ENCODE measurements at regions not wholly inside any gene's neighbourhood (a gene's known extent, or its start where the extent isn't known, plus 50 kb on each side); places are given as distances from the start of the nearest gene placed in this dataset.

GRCh38 chr6:167736486-167737204, 90.1 kb upstream of the AFDN start:
- ATAC-seq (no peak), DNase-seq (no peak)
- Mint-ChIP-seq H3K27ac (no peak overlapping the region), H3K27me3 (peaks cover 31% of the 10 kb centered on the region), H3K4me3 (no peak overlapping the region), H3K9me3 (peaks cover 7 to 8% of the 10 kb centered on the region in 2 donors), H3K4me1 (no peaks in the 10 kb centered on the region)

- Mint-ChIP-seq H3K9me3 (peaks cover 7 to 8% of the 10 kb centered on the region in 2 donors), H3K4me1 (no peaks in the 10 kb centered on the region), H3K27ac (peak overlapping the region in 1 of 2 donors; percentile 74), H3K4me3 (no peak overlapping the region), H3K27me3 (peaks cover 26% of the 10 kb centered on the region)
- peak; percentile 56 for ATAC-seq
- no peak for DNase-seq
Measured at GRCh38 chr6:167737205-167737830, 89.4 kb upstream of the AFDN start.

GRCh38 chr6:167738386-167738785, 88.3 kb upstream of the AFDN start:
- ATAC-seq (no peak), DNase-seq (no peak)
- peaks cover 4 to 5% of the 10 kb centered on the region in 2 donors for H3K9me3 Mint-ChIP-seq
- H3K4me1 Mint-ChIP-seq = peaks cover 5% of the 10 kb centered on the region
- H3K4me3 Mint-ChIP-seq = no peak overlapping the region
- no peak overlapping the region for H3K27ac Mint-ChIP-seq
- peaks cover 22% of the 10 kb centered on the region for H3K27me3 Mint-ChIP-seq

- Mint-ChIP-seq H3K9me3 (no peaks in the 10 kb centered on the region), H3K4me3 (no peak overlapping the region), H3K4me1 (peaks cover 5% of the 10 kb centered on the region)
Measured at GRCh38 chr6:167739721-167740475, 86.8 kb upstream of the AFDN start.

GRCh38 chr6:167742719-167743303, 83.9 kb upstream of the AFDN start:
- Mint-ChIP-seq H3K9me3 (no peaks in the 10 kb centered on the region), H3K27ac (no peak overlapping the region), H3K27me3 (peaks cover 25% of the 10 kb centered on the region), H3K4me1 (peaks cover 5% of the 10 kb centered on the region), H3K4me3 (no peak overlapping the region)
- DNase-seq (no peak), ATAC-seq (peak; percentile 56)

More at GRCh38 chr6:167739721-167740475, 86.8 kb upstream of the AFDN start:
- Mint-ChIP-seq H3K27me3 (peaks cover 22% of the 10 kb centered on the region), H3K27ac (no peak overlapping the region)
- DNase-seq (no peak), ATAC-seq (no peak)

- H3K9me3 Mint-ChIP-seq = no peaks in the 10 kb centered on the region
- H3K4me1 Mint-ChIP-seq = peaks cover 5% of the 10 kb centered on the region
- ATAC-seq (no peak), DNase-seq (no peak)
- no peak overlapping the region for H3K27ac Mint-ChIP-seq
- no peak overlapping the region for H3K4me3 Mint-ChIP-seq
- H3K27me3 Mint-ChIP-seq = peaks cover 26% of the 10 kb centered on the region
Measured at GRCh38 chr6:167744681-167745669, 81.7 kb upstream of the AFDN start.

GRCh38 chr6:167745670-167746389, 80.9 kb upstream of the AFDN start:
- ATAC-seq (no peak), DNase-seq (no peak)
- Mint-ChIP-seq H3K4me1 (peaks cover 5% of the 10 kb centered on the region), H3K27ac (no peak overlapping the region), H3K9me3 (no peaks in the 10 kb centered on the region), H3K27me3 (peaks cover 26% of the 10 kb centered on the region), H3K4me3 (no peak overlapping the region)

GRCh38 chr6:167746390-167746907, 80.3 kb upstream of the AFDN start:
- Mint-ChIP-seq H3K9me3 (no peaks in the 10 kb centered on the region), H3K27ac (no peak overlapping the region), H3K4me1 (peaks cover 5% of the 10 kb centered on the region), H3K4me3 (no peak overlapping the region), H3K27me3 (peaks cover 26% of the 10 kb centered on the region)
- no peak for DNase-seq
- no peak for ATAC-seq

- ATAC-seq (no peak), DNase-seq (no peak)
- Mint-ChIP-seq H3K27ac (no peak overlapping the region), H3K4me3 (no peak overlapping the region), H3K27me3 (peaks cover 30% of the 10 kb centered on the region), H3K4me1 (peaks cover 5% of the 10 kb centered on the region), H3K9me3 (no peaks in the 10 kb centered on the region)
Measured at GRCh38 chr6:167746975-167747374, 79.7 kb upstream of the AFDN start.

- peaks cover 36% of the 10 kb centered on the region for H3K27me3 Mint-ChIP-seq
- peaks cover 3% of the 10 kb centered on the region for H3K4me1 Mint-ChIP-seq
- no peaks in the 10 kb centered on the region for H3K9me3 Mint-ChIP-seq
- H3K27ac Mint-ChIP-seq = no peak overlapping the region
- H3K4me3 Mint-ChIP-seq = no peak overlapping the region
- ATAC-seq = no peak
- DNase-seq = no peak
Measured at GRCh38 chr6:167747645-167748044, 79.1 kb upstream of the AFDN start.

GRCh38 chr6:167748046-167748445, 78.7 kb upstream of the AFDN start:
- ATAC-seq (no peak), DNase-seq (no peak)
- H3K4me1 Mint-ChIP-seq = no peaks in the 10 kb centered on the region
- H3K9me3 Mint-ChIP-seq = no peaks in the 10 kb centered on the region
- peaks cover 36% of the 10 kb centered on the region for H3K27me3 Mint-ChIP-seq
- H3K27ac Mint-ChIP-seq = peak overlapping the region in 1 of 2 donors; percentile 68
- H3K4me3 Mint-ChIP-seq = no peak overlapping the region

GRCh38 chr6:167748458-167749379, 78.0 kb upstream of the AFDN start:
- ATAC-seq (no peak), DNase-seq (no peak)
- H3K27ac Mint-ChIP-seq = no peak overlapping the region
- no peaks in the 10 kb centered on the region for H3K9me3 Mint-ChIP-seq
- no peaks in the 10 kb centered on the region for H3K4me1 Mint-ChIP-seq
- H3K27me3 Mint-ChIP-seq = peaks cover 37% of the 10 kb centered on the region
- no peak overlapping the region for H3K4me3 Mint-ChIP-seq

GRCh38 chr6:167750956-167751358, 75.8 kb upstream of the AFDN start:
- Mint-ChIP-seq H3K9me3 (no peaks in the 10 kb centered on the region), H3K27me3 (peaks cover 40% of the 10 kb centered on the region), H3K27ac (no peak overlapping the region), H3K4me1 (no peaks in the 10 kb centered on the region), H3K4me3 (no peak overlapping the region)
- ATAC-seq (no peak), DNase-seq (no peak)

Data from stimulated activated naive CD8-positive, alpha-beta T cell treated with anti-CD3 and anti-CD28 coated beads, Interleukin-15, amount 100 ng/mL, for 72 hours (primary cell).